AG09309 (cell line): ENCODE measurements at regions not wholly inside any gene's neighbourhood (a gene's known extent, or its start where the extent isn't known, plus 50 kb on each side); places are given as distances from the start of the nearest gene placed in this dataset.
A peak's percentile ranks its signal among the peaks of the same experiment; 100 is the strongest.

Experiments used
- DNase-seq: peaks from one replicate; pipeline ENCODE4 v3.0.0-alpha.2; 2010; ENCODE audit warnings: low read depth
- H3K4me3 ChIP-seq: 2 replicates; pipeline ENCODE4 v1.5.1; 2011; ENCODE audit warnings: mild to moderate bottlenecking, low read depth, low read length, moderate library complexity; ENCODE audit not compliant: control insufficient read depth
- CTCF ChIP-seq: IDR thresholded peaks from 2 replicates; pipeline ENCODE4 v1.5.1; 2011; ENCODE audit warnings: mild to moderate bottlenecking, low read depth, low read length, inconsistent platforms; ENCODE audit not compliant: insufficient read depth, control insufficient read depth; ENCODE audit errors: missing control alignments

- no peak for TF ChIP-seq CTCF
- no peak overlapping the region for H3K4me3 ChIP-seq
- DNase-seq: no peak
These were observed 117.1 kb upstream of the MYOCD start for GRCh38 chr17:12548558-12548957.

- DNase-seq: peak; percentile 16
- H3K4me3 ChIP-seq: no peak overlapping the region
- no peak for TF ChIP-seq CTCF
These were observed 116.1 kb upstream of the MYOCD start for GRCh38 chr17:12549499-12550041.

GRCh38 chr17:12553625-12554024 is 112.1 kb upstream of the MYOCD start:
- TF ChIP-seq CTCF: no peak
- DNase-seq: no peak
- no peak overlapping the region for H3K4me3 ChIP-seq

GRCh38 chr17:12554251-12554650 is 111.4 kb upstream of the MYOCD start:
- no peak for TF ChIP-seq CTCF
- no peak overlapping the region for H3K4me3 ChIP-seq
- DNase-seq: no peak

GRCh38 chr17:12566291-12566690 is 99.4 kb upstream of the MYOCD start:
- no peak for DNase-seq
- no peak for TF ChIP-seq CTCF
- H3K4me3 ChIP-seq: no peak overlapping the region

GRCh38 chr17:12567077-12568053 is 98.3 kb upstream of the MYOCD start:
- no peak for DNase-seq
- H3K4me3 ChIP-seq: no peak overlapping the region
- no peak for TF ChIP-seq CTCF
